GM19238 (cell line): ENCODE measurements at regions not wholly inside any gene's neighbourhood (a gene's known extent, or its start where the extent isn't known, plus 50 kb on each side); places are given as distances from the start of the nearest gene placed in this dataset.
"Not testable (repeated sequence)": the region's sequence is repeated elsewhere in the genome, so short reads cannot be mapped to it uniquely, and the experiment has no call there.

Source experiments
- DNase-seq: peaks from one replicate; pipeline ENCODE4 v3.0.0; 2011; ENCODE audit warnings: low spot score; ENCODE audit not compliant: insufficient read length

DNA sequence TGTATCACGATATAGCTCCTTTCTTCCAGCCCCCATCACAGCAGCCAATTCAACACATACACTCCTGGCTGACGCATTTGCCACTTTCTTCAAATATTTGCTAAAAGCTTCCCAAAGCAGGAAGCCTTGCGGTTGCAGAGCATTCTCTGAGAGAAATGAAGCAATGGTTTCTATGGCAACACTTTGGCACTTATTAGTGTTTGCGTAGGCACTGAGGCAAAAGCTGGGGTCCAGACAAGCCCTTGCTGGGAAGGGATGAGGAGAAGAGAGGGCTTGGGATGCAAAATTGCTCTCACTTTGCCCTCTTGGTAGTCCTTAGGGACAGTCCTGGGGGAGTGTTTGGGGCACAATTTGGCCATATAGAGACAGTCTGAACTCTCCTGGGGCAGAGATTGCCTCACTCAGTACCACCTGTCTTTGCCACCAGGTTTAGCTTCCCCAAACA is 55.0 kb upstream of the PAK3 start:
- DNase-seq, result no peak

DNA sequence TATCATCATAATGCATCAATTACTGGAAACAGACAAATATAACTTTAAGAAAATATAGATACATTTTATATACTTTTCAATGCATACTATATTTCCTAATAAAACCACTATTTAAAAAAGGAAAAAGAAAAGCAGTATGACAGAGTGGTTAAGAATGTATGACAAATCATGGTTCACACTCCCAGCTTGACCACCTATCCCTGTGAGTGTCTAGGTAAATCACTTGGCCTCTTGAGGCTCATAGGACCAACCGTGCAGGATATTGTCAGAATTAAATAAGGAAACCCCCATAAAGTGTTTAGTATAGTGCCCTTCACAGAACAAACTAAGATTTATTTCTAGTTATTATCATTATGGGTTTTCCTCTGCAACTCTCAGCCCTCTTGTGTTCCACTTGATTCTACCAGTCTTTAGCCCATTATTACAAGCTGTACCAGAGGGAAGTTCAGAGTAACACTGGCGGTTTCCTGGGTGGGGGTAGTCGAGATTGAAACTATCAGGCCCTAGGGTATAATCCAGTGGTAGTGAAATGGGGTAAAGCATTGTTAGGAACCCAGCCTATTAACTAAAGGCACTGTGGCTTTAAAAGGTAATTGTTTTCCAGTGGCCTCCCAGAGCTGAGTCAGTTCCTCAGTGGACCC is 55.5 kb upstream of the PAK3 start:
- no peak for DNase-seq

DNA sequence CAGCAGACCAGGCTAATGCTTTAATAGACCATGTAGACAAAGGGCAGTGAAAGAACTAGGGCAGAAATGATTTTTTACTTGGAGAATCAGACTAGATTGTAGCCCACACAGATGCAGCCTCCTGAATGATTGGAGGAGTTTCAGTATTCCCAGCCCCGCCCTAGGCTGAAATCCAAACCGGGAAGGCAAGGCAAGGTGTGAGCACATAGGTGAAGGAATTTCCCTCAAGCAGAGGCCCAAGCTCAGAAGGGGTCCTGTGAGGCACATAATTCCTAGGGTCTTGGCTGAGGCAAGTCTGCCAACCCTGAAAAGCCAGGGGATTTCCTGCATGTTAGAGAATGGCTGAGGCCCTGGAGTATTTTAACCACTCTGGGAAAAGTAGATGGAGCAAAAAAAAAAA is 56.4 kb upstream of the PAK3 start:
- no peak for DNase-seq

DNA sequence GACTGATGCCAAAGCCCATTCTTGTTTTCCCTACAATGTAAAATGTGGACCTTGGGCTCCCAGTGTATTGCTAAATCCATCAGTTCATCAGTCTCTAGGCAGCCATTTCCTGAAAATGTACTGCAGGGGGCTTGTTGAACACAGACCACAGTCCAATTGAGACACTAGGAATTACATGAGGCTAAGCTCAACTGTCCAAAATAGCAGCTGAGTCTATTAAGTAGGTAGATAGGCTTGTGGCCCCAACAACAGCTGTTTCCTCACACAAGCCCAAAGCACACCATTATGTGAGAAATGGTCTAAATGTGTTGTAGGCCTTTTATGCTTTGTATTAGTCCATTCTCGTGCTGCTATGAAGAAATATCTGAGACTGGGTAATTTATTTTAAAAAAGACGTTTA is 60.0 kb upstream of the PAK3 start:
- DNase-seq, result no peak

DNA sequence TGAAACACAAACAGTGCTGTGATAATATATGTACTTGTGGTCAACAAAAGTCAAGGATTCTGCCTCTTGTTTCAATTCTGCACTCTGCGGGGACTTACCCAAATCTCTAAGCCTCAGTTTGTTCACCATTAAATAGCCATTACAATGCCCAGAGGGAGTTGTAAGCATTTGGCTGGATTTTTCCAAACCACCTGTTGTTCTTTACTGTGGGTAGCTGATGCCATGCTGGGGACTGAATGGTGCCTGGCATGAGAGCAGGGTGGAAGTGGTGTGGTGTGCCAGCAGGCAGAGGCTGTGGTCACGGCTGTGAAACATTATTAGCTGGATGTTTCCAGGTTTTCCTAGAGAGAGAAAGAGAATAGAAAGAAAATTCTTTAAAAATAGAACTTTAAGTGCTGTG is 60.7 kb upstream of the PAK3 start:
- no peak for DNase-seq

DNA sequence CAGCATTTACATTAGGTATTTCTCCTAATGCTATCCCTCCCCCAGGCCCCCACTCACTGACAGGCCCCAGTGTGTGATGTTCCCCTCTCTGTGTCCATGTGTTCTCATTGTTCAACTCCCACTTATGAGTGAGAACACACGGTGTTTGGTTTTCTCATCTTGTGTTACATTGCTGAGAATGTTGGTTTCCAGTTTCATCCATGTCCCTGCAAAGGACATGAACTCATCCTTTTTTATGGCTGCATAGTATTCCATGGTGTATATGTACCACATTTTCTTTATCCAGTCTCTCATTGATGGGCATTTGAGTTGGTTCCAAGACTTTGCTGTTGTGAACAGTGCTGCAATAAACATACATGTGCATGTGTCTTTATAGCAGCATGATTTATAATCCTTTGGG is 73.0 kb upstream of the PAK3 start:
- not testable (repeated sequence) for DNase-seq

DNA sequence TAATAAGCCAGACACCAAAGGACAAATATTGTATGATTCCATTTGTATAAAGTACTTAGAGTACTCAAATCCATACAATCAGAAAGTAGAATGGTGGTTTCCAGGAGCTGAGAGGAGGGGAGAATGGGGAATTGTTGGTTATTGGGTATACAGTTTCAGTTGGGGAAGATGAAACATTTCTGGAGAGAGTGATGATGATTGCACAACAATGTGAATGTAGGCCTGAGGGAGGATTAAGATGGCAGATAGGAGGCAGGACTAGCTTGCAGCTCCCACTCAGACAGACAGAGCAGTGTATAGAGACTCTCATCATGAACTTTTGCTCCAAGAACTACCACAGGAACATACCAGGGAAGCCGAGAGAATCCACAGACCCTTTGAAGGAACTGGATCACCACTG is 75.7 kb upstream of the PAK3 start:
- DNase-seq, result no peak

DNA sequence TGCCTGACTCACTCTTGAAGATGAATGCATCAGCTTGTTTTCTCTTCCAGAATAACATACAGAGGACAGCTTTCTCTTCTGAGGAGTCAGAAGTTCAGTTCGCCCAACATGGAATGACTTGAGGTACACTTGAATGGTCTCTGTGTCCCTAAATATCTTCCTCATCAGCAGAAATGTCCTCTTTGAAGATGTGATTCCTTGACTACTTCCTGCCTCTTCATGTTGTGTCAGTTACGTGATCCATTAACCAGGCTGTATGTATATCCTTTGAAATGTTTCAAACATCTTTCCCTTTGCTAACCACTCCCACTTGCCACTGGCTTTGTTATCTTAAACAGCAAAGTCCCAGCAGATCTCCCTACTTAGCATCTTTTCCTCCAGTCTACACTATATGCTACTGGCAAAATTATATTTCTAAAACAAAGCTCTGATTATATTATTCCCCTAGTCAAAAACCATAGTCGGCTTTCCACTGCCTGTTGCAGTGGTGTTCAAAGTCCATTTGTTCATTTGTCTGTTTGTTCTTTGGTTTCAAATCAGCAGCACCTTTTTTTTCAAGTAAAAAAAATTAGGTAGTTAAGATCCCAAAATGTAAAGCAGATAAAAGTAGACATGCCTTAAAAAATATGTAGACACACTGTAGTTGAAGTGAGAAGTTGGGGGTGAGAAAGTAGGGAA is 82.1 kb upstream of the PAK3 start:
- DNase-seq, result no peak

DNA sequence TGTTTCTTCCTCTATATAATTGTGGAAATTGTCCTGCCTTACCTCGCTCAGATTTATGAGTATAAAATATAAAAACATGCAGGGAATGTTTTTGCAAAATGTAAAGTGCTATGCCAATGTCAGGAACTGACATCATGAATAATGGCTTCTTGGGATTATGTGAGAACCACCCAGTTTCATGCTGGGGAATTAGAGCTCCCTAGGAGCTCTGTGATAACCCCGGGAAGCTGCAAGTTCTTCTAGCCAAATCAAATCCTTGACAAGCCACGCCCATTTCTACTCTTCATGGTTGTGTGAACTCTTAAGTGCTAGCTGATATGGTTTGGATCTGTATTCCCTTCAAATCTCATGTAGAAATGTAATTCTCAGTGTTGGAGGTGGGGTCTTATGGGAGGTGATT is 85.9 kb upstream of the PAK3 start:
- DNase-seq, result no peak

DNA sequence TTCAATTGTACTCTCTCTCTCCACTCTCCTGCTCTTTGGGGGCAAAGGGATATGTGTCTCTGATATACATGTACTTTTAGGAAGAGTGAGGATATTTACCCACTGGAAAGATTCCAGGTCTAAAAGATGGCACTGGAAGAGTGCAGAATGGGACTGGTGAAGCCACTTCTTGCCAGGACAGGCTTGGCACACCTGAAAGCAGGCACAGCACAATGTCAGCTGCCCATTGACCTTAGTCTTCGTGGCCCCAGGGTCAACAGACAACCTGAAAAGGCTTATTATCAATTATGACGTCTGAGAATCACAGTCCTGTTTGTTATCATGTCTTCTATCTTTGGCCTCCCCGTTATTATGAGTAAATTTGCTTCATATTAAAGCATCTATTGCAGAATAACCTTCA is 86.7 kb upstream of the PAK3 start:
- no peak for DNase-seq

DNA sequence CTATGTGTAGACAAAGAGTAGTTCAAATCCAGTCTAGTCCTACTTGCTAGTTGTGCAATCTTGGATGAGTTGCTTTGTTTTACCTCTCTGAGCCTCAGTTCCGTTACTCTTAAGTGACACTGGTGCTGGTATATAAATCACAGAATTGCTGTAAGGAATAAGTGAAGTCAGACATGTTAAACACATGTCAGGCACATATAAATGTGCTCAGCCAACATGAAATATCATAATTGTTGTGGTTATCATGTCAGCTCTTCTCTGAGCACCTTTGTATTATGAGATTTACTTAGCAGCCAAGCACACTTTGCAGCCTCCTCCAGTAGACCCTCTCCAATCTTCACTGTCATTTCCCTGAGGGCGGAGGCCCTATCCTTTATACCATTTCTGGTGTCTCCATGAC is 87.9 kb upstream of the PAK3 start:
- DNase-seq, result no peak

DNA sequence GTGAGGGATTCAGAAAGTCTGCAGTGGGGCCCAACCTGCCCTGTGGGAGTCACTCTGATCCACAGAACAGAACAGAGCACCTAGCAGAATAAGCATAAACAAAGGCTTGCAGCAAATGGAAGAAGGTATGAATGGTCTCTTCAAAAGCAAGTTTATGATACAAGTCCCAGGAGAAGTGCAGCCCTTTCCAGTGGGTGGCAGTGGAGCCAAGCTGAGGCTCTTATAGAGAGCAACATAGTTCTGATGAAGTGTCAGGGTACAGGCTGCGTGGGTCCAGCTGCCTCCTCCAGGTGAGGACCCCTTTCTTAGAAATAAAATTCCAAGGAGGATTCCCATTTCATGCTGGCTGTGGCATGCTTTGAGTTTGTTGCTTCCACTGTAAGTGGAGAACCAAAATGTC is 88.8 kb upstream of the PAK3 start:
- DNase-seq, result no peak

DNA sequence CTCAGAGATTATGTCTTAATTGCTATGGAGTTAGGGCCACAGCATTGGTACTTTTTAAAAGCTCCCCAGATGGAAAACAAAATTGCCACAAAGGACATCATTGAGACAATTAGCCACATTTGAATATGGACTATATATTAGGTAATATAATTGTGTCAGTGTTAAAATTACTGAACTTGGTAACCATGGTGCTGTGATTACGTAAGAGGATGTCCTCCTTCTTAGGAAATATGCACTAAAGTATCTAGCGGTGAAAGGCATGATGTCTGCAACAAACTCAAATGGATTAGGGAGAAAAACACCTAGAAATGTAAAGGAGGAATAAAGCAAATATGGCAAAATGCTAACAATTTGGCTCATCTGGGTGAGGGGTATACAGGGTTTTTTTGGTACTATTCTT is 89.9 kb upstream of the PAK3 start:
- no peak for DNase-seq

DNA sequence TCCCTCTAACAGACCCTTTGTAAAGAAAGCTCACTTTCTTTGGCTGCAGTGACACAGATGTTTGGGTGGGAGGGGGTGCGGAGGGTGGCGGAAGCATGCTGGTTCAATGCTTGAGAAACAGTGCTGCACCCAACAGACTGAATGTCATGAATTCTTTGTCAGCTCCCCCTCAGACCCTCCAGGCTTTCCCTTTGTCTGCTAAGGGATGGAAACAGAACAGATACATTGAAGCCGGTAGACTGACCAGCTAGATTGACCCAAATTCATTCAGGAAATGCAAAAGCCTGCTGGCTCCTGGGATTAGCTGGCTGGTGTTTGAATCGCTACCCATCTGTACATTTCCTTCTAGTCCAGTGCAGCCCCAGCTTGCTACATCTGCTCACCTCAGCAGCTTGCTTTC is 90.8 kb upstream of the PAK3 start:
- DNase-seq, result no peak

DNA sequence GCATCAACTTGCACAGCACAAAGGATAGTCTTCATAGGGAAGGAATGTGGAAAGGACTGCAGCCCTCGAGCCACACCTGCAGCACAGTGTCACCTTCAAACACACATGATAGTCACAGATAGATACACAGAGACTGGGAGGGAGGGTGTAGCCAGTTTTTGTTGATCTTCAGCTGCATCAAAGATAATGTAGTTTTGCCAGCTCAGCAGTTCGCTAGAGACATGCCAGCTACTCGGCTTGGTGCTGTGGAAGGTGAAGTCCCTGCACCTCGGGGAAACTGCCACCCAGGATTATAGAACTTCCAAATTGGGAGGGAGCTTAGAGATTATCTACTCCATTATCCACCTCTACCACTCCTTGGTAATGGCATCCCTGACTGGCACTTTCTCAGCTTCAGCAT is 92.9 kb upstream of the PAK3 start:
- DNase-seq, result no peak

DNA sequence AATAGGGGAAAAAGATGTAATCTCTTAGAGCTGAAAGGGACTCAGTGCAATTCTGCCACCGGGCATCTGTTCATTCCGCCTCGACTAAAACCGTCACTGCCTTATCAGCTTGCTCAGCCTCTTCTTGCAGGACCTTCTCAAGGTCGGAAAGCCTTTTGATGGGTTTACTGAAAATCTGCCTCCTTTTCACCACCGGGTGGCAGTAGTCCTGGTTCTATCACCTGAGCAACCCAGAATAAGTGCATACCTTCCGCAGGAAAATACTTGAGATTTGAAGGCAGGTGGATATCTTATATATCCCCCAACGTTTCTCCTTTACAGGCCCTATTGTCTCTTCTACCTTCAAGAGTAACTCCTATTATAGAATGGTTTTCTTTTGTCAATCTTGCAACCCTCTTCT is 103.4 kb upstream of the PAK3 start:
- peak; percentile 22 for DNase-seq

DNA sequence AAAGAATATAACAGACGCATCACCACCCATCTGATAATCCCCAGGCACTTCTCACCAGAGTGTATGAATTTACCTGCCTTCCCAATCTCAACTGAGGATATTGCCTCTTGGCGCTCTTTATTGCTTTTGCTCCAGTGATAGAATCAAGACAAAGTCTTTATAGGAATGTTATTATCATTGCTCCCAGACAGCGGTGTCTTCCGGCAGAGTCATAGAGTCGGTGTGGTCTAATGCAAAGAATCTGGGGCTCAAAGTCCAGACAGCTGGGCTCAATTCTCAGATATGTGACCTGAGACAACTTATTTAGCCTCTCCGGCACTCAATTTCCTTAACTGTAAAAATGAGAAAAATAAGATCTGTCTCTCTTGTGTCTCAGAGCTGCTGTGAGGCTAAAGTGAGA is 106.1 kb upstream of the PAK3 start:
- DNase-seq, result no peak

DNA sequence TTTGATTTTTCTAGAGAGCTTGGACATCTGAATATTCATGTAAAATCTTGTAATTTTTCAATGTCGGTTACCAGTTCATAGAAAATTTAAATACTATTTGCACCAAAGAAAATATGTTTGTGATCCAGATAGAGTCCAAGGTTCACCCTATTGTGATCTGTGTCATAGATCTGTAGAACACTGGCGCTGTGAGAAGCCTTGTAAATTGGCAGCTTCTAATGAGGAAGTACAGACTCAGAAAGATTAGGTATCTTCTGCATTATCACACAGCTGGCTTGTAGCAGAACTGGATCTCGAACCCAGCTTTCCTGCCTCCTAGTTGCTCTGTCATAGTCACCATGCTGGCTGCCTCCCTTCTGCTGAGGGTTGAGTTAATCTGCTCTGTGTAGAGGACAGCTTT is 106.5 kb upstream of the PAK3 start:
- DNase-seq, result no peak

DNA sequence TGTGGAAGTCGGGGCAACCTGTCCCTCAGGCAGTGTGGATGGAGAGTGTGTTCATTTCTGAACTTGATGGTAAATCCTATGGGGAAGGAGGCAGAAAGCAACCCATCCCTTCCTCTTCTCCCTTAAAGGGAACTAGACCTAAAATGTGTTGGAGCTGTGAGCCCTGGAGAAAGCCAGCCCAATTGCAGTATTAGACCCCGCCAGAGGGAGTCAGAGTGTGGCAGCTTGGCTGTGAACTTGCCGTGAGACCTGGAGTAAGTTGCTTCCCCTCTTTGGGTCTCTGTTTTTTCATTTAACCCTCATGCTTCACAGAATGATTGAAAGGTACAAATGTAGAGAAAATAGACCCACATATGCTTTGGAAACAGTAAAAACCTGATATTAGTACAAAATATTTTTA is 108.7 kb upstream of the PAK3 start:
- DNase-seq, result no peak

DNA sequence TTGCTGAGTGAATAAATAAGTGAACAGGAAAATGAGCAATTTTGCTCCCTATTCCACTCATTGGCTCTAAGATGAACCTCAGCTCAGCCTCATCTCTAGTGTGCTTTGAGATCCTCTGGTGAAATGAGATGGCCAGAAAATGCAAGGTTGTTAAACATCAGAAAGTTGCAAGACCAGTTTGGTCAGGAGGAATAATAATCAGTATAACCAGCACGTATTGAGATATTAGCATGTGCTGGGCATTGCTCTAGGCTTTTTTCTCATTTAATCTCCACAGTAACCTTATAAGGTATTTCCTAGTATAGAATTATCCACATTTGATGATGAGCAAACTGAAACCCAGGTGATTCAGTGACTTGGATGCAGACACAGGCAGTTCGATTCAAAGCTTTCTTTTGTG is 110.5 kb upstream of the PAK3 start:
- no peak for DNase-seq

DNA sequence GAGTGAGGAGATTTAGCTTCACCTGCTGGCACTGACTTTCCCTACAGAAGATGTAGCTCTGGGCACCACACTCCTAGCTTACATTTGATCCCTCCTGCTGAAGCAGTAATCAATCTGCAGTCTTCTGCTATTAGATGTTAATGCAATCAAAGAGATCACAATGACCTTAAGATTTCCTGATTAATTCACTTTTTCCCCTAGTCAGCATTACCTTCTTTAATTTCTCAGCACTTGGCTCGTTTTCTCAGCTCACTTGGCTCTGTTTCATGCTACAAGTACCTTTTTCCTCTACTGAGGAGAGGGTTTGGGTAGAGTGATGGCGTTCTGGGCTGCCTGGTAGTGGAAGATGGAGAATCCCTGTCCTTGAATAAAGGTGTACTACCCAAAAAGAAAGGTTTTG is 113.0 kb upstream of the PAK3 start:
- no peak for DNase-seq

DNA sequence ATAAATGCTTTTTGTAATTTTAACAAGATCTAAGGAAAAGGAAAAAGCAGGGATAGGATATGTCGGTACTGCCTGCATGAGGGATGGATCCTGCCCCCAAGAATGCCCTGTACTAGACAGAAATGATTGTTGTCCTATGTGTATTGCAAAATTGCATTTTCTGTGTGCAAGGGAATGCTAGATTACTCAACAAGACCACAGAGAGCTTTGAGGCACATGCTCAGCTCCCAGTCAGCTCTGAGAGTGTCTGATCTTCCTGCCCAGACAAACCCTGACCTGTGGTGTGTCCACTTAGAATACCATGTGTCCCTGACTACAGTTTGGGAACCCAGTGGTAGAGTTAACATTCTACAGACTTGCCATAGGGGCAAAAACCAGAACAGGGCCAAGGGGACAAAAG is 129.2 kb upstream of the PAK3 start:
- DNase-seq, result no peak

DNA sequence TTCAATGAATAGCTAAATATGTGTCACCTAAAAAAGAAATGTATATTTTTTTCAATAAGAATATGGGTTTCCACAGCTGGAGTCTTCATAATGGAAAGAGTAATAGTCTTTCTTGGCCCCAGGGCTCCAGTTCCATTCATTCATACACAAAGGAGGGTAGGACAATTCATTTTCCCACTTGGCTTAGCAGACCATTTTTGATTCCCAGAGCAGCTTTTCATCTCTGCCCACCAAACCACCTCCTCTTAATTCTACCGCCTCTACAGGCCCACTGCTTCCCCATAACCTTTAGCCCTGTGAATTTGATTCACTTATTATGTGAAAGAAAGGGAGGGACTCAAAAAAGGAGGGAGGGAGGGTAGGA is 129.9 kb upstream of the PAK3 start:
- no peak for DNase-seq
